NOMO-1 (cell line): ENCODE measurements at regions not wholly inside any gene's neighbourhood (a gene's known extent, or its start where the extent isn't known, plus 50 kb on each side); places are given as distances from the start of the nearest gene placed in this dataset.

ENCODE experiments used
- DNase-seq, 2 experiments: peaks; one replicate each; lab custom pipeline; 2025; ENCODE audit not compliant: unreplicated experiment in 2 of 2; lab: John Stamatoyannopoulos, UW

- DNase-seq = no peak
These were observed 327.5 kb upstream of the TBL1XR1 start for GRCh38 chr3:177524742-177525141.

DNA sequence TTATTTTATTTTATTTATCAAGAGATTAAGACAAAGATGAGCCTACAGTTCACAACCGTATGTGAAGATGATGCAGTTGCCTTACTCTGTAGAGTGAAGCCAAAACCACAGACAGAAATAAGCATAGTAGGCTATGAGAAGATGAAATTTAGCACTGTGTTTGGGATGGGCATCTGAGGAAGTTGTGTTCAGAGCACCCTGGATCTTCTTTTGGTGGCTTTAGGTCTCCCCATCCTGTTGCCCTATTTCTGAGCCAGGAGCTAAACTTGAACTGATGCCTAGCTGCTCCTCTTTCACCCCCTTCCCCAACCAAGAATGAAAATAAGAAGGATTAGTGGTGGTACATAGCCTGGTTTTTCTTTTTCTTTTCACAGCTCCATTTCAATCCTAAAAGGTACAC, 328.1 kb upstream of the TBL1XR1 start:
- no peak for DNase-seq

- DNase-seq = peak; percentile 26 to 50
These were observed 328.9 kb upstream of the TBL1XR1 start for GRCh38 chr3:177525987-177526712.

DNA sequence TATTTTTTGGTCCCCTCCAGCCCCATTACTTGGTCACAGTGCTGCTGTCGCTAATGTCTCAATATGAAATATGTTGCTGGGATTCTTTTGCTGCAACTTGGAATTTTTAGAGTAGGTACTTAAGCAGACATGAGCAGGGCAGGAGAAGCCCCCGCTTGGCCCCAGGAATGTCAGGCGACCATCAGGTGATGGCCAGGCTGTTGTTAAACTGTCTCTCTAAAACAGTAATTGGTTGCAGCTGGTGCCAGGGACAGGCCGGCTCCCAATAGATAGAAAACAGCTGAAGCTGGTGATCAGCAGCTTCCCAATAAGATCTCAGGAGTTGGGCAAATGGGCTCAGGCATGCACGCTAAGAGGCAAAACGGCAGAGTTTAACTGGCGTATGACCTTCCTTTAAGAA, 329.9 kb upstream of the TBL1XR1 start:
- DNase-seq = no peak

- no peak for DNase-seq
These were observed 331.2 kb upstream of the TBL1XR1 start for GRCh38 chr3:177528306-177529070.

- no peak for DNase-seq
These were observed 331.8 kb upstream of the TBL1XR1 start for GRCh38 chr3:177529071-177529550.

- no peak for DNase-seq
These were observed 332.5 kb upstream of the TBL1XR1 start for GRCh38 chr3:177529716-177530335.

- DNase-seq = peak in 1 of 2 experiments; percentile 22
These were observed 333.6 kb upstream of the TBL1XR1 start for GRCh38 chr3:177530908-177531307.

DNA sequence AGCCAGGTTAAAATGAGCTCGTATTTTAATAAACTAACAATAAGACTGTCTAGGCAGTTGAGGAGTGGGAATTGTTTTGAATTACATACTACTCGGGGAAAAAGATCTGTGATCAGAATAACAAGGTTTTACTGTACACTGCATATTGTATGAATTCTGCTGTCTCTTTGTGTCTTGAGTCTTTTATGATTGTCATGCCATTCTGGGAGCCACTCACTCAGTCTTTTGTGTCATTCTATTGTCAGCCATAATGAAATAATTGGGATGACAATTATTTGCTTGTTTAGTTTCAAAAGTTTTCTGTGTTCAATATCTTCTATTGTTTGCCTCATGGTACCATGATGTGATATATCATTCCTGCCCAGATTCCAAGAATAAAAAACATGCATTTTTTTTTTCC, 339.6 kb upstream of the TBL1XR1 start:
- DNase-seq = no peak

DNA sequence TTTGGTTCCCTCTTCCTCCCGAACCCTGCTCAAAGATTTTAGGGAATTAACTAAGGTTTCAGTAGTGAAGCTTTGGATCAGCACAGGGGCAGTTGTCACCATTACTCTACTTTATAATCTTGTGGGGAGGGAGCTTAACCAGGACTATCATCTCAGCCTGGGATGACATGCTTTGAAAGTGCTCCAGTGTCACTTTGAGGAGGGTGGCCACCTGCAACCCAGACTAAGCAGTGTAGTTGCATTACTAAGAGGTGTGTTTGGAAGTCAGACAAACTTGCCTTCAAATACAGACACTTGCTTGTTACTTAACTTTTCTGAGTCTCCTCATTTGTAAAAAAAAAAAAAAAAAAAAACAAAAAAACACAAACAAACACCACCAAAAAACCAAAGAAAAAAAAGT, 340.3 kb upstream of the TBL1XR1 start:
- DNase-seq = no peak

- DNase-seq = no peak
These were observed 340.9 kb upstream of the TBL1XR1 start for GRCh38 chr3:177538048-177538749.

- DNase-seq = peak; percentile 36 to 74
These were observed 341.8 kb upstream of the TBL1XR1 start for GRCh38 chr3:177538750-177539730.

GRCh38 chr3:177541541-177541940, 344.3 kb upstream of the TBL1XR1 start:
- no peak for DNase-seq

- no peak for DNase-seq
These were observed 348.7 kb upstream of the TBL1XR1 start for GRCh38 chr3:177545964-177546363.

- no peak for DNase-seq
These were observed 350.5 kb upstream of the TBL1XR1 start for GRCh38 chr3:177547711-177548350.

- no peak for DNase-seq
These were observed 353.4 kb upstream of the TBL1XR1 start for GRCh38 chr3:177550667-177551066.

DNA sequence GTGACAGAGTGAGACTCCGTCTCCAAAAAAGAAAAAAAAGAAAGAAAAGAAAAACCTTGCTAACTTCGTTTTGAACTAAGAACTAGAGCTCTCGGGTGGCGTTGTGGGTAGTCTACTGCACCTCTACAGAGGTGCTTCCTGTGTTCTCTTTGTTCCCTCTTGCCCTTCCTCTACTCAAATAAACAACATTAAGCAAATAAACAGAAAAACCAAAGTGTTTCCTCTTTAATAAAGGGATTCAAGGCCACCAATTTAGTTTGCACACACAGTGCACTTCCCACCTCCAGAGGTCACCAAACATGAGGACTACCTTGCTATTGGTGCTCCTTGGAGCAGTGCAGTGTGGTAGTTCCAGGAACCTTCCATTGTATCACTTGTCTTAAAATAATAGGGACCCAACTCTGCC, 354.2 kb upstream of the TBL1XR1 start:
- DNase-seq = no peak

- DNase-seq = no peak
These were observed 354.8 kb upstream of the TBL1XR1 start for GRCh38 chr3:177552051-177552450.

GRCh38 chr3:177553012-177553411, 355.7 kb upstream of the TBL1XR1 start:
- no peak for DNase-seq
